ENCODE measurements at regions not wholly inside any gene's neighbourhood (a gene's known extent, or its start where the extent isn't known, plus 50 kb on each side); places are given as distances from the start of the nearest gene placed in this dataset.

DNA sequence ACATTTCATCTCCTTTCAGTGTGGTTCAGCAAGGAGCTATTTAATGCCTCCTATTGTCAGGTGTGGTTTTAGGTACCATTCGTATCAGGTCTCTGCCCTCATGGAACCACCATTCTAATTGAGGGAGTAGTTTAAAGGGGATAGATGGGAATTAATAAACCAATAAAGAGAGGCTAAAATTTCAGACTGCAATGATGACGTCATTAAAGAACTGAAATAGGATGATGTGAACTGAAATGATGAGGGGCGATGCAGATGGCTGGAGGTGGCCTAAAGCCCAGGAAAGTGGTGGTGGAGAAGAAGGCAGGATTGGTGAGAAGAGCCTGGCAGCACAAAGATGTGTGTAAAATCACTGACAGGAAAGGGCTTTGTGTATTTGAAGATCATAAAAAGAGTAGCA is 148.9 kb upstream of the RBFOX1 start:
- DNase-seq, result no peak

GRCh38 chr16:7182510-7183109 is 150.0 kb upstream of the RBFOX1 start:
- no peak for DNase-seq

GRCh38 chr16:7177875-7178274 is 154.8 kb upstream of the RBFOX1 start:
- DNase-seq, result no peak

DNA sequence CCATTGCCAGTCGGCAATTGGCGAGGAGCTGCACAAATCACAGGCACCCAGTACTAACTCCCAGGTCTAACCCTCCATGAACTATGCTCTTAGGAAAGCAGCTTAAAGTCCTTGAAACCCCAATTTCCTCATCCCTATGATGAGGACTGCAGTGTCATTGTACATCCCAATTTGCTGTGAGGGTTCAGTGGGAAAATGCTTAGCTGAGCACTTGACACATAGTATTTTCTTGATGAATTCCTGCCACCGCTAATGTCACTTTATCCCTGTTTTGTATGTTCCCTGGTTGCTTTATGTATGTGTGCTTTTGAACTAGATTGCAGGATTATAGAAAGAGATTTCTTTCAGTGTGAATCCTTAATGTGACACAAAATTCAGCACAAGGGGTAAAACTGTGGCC is 161.5 kb upstream of the RBFOX1 start:
- DNase-seq, result no peak

DNA sequence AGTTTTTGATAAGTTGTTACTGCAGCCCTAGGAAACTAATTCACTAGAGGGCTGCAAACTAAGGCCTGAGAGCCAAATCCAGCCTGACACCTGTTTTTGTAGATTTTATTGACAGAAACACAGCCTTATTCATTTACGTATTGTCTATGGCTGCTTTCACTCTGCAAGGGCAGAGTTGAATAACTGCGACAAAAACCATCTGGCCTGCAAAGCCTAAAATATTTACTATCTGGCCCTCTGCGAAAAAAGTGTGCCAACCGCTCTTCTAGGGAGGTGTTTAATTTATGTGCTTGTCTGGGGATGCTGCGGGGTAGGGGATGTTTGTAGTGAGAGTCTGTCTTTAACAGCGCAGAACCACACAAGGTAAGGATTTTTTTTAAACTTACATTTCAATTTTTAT is 165.0 kb upstream of the RBFOX1 start:
- DNase-seq, result no peak

- DNase-seq, result no peak
Observed at GRCh38 chr16:7161891-7162290, 170.8 kb upstream of the RBFOX1 start.

GRCh38 chr16:7160093-7160492 is 172.6 kb upstream of the RBFOX1 start:
- DNase-seq, result no peak

GRCh38 chr16:7158481-7158880 is 174.2 kb upstream of the RBFOX1 start:
- no peak for DNase-seq

DNA sequence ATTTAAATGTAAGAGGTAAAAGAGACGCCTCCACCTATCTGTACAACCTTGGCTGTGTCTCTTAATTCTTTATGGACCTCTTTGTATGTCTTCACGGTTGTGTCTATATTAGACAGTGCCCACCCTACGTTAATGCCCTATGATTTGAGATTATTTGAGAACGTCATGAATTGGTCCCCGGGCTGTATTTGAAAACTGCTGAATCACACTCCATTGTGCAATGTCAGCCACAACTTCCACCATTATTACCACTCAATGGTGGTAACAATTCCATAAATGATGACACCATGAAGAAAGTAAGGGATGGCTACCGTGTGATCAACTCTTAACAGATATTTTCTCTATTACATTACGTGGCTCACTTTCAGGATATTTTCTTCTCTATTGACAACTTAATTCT is 182.4 kb upstream of the RBFOX1 start:
- DNase-seq, result no peak

- DNase-seq, result no peak
Observed at GRCh38 chr16:7148606-7149005, 184.0 kb upstream of the RBFOX1 start.

DNA sequence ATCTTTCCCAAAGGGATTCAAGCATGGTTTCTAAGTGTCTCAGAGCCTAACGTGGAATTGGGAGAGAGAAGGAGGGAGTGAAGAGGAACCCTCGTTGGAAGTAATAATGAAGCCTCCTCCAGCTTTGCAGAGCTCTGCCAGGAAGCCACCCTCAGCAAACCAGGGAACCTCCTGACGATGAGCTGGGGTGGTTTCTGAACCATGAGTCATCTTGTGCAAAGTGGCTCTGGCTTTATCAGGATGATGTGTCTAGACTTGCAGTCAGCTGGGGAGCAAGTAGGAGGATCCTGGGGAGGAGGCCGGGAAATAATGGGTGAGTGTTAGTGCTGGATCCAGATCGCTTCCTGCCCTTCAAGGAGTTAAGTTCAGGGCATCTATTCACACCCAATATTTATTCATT is 191.7 kb upstream of the RBFOX1 start:
- DNase-seq, result no peak

DNA sequence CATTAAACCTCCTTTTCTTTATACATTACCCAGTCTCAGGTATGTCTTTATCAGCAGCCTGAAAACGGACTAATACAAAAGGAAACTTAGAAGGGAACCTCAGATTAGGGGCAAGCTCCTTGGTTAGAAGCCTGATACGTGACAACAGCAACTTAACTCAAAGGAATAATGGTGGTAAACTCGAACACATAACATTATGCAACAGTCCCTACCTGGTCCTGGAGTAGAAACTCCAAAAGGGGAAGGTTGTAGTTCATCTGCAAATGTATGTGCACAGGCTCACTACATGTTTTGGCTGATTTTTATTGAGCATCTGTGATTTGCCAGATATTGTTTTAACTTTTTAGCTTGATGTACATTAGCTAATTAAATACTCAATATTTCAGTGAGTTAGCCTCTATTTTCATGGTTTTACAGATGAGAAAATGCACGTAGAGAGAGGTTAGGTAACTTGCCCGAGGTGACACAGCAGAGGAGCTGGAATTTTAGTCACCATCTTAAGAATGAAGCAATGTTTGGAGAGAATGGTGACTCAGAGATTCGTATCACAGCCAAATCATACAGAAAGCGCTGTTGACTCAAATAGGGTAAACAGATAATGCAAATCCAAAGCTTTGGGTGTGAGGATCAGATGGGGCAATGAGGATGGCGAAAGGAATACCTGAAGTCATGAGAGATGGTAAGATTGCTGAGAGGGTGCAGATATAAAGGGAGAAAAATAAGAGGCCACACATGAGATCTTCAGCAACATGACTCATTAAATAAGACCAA is 194.9 kb upstream of the RBFOX1 start:
- DNase-seq, result no peak

- DNase-seq, result no peak
Observed at GRCh38 chr16:7132465-7132864, 200.2 kb upstream of the RBFOX1 start.

DNA sequence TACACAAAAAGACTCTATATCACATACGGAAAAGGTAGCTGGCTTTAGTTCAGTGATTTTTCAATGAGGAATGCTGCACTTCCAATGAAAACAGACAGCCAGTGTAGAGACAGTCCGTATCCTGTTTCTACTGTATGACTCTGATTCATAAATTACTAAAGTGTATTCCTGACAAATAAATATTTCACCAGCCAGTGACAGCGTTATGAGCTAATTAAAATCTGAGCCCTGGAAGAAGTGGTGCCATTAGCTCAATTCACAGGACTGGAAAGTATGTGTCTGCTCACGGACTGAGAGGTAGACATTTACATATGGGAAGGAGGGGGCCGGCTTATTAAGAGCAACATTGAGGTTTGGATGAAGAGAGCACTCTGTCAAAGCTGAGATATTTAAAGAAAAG is 207.9 kb upstream of the RBFOX1 start:
- DNase-seq, result no peak

DNA sequence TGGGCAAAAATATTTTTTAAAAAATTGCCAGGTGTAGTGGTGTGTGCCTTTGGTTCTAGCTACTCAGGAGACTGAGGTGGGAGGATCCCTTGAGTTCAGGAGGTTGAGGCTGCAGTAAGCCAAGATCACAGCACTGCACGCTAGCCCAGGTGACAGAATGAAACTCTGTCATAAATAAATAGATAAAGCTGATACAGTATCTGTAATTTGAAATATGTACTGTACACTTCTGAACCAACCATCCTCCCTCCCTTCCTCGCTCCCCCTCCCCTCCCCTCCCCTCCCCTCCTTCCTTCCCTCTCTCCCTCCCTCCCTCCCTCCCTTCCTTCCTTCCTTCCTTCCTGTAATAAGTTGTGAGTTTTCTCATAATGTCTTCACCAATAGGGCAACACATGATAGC is 208.4 kb upstream of the RBFOX1 start:
- no peak for DNase-seq

DNA sequence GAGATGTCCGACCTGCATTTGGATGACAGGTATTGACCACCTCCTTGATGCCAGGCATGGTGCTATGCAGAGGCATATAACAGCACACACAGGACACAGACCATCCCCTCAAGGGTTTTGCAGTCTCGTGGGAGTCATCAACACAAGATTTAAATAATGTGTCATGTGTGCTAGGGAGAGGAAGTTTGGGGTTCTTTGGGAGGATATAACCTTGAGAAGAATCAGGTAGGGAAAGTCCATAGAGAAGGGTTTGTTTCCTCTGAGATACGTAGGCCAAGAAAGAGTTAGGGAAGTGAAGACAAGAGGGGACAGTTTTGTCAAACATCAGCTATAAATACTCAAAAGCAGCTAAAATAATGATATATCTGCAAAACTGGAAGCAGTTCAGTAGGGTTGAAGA is 215.9 kb upstream of the RBFOX1 start:
- DNase-seq, result no peak

DNA sequence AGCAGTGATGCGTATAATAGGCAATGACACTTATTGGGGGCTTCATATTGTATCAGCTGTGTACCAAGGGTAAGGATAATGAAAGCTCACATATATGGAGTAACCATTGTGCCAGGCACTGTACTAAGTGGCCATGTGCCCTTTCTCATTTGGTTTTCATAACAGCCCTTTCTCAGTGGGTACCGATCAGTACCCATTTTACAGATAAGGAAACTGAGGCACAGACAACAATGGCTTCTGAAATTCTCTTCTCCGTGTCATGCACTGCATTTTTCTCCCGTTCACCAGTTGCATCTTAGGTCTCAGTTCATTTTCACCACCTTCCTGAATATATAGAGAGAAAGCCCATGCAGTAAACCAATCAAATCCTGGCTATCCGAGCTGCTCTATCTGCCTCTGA is 216.7 kb upstream of the RBFOX1 start:
- no peak for DNase-seq

GRCh38 chr16:7113949-7114348 is 218.7 kb upstream of the RBFOX1 start:
- no peak for DNase-seq

- DNase-seq, result no peak
Observed at GRCh38 chr16:7113395-7113794, 219.2 kb upstream of the RBFOX1 start.

DNA sequence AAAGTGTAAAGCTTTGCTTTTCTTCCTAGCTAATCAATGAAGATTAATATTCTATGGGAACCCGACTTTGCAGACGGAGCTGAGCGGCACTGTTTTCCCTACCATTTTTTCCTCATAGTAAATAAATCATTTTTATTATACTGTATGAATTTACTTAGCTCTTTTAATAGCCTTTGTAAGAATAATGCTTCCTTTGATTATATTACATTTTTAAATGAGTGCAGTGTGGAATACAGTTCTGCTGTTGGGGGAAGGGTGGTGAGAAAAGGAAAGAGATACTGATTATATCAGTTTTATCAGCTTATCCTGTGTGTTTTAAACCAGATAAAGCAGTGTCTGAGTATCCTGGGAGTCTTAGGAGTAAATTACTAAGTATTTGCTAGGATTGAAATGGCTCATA is 221.4 kb upstream of the RBFOX1 start:
- DNase-seq, result no peak

DNA sequence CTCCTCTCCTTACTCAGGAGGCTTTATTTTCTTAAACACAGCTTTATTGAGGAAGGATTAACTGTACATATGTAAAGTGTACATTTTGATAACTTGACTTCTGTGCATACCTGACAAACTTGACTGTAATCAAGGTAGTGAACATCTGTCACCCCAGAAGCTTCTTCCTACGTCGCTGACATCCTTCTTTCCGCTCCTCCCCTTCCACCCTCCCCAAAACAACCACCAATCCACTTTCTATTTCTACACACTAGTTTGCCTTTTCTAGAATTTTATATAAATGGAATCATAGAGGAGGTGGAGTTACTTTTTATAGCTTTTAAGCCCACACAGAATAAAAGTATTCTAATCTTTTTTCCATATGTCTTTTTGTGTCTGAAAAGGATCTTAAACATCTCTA is 225.2 kb upstream of the RBFOX1 start:
- no peak for DNase-seq

- DNase-seq, result no peak
Observed at GRCh38 chr16:7103056-7103455, 229.6 kb upstream of the RBFOX1 start.

DNA sequence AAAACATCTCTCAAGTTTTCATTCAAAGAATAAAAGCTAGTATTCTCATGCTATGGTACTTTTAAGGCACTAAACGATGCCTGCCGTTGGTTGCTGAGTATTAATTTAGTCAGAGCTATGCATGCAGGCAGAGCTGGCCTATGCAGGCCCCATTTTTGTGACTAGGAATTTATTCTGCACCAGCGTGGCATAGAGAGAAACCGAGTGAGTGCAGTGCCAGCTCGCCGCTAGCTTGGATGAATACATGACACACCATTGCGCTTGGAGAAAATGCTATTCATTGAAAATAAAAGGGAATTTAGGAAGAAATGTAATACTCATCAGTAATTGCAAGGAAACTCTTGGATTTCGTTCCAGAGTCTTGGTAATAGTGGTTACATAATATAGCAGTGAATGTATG is 231.6 kb upstream of the RBFOX1 start:
- no peak for DNase-seq

GRCh38 chr16:7097518-7097917 is 235.1 kb upstream of the RBFOX1 start:
- DNase-seq, result no peak

DNA sequence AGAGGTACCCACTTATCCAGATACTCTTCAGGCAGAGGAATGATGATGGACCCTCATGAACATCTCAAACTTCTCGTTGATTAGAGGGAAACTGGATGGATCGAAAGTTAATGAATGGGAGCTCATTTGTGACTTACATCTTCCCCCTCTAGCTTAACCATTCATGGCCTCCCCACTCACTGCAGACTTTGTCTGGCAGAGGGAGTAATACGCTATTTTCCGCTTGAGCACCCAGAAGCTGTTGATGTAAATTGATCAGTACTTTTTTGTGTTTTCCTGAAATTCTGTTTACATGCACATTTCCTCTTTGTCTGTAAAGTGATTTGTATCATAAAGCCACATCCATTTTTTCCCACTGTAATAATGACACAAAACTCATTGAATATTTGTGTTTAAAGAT is 239.1 kb upstream of the RBFOX1 start:
- no peak for DNase-seq

Data from right hindlimb (tissue), 1 donor.